ENCODE measurements at regions not wholly inside any gene's neighbourhood (a gene's known extent, or its start where the extent isn't known, plus 50 kb on each side); places are given as distances from the start of the nearest gene placed in this dataset.

- Mint-ChIP-seq H3K4me1 (peaks cover 5 to 14% (median 9%) of the 10 kb centered on the region in 4 donors), H3K27ac (no peak overlapping the region), H3K36me3 (no peaks in the 10 kb centered on the region), H3K27me3 (peaks cover 0 to 1% of the 10 kb centered on the region in 2 donors), H3K9me3 (no peaks in the 10 kb centered on the region), H3K4me3 (no peak overlapping the region)
- Histone ChIP-seq H3K9me3 (ENCODE audit: control insufficient read depth in 1 of 2, low read length in 2 of 2) (no peaks in the 10 kb centered on the region), H3K27ac (ENCODE audit: low read depth, low read length) (no peak overlapping the region), H3K27me3 (ENCODE audit: insufficient read depth, low read length) (no peaks in the 10 kb centered on the region), H3K4me1 (ENCODE audit: insufficient read depth, low read length) (peaks cover 12% of the 10 kb centered on the region), H3K4me3 (ENCODE audit: low read length in 2 of 2) (no peak overlapping the region), H3K36me3 (ENCODE audit: insufficient read depth, low read length) (no peaks in the 10 kb centered on the region)
- ChIA-PET CTCF (ENCODE audit: partially characterized antibody) (no interaction called here), POLR2A (ENCODE audit: partially characterized antibody) (no interaction called here)
- intact Hi-C loops (cut with micrococcal nuclease) = no loop called here
- DNase-seq = no peak
Observed at GRCh38 chr18:3358310-3358709, 91.7 kb upstream of the TGIF1 start.

GRCh38 chr18:3360211-3360610 lies 89.8 kb upstream of the TGIF1 start:
- ChIA-PET POLR2A (ENCODE audit: partially characterized antibody) (interaction anchor here (0.5 kb wide), 1 partner anchor 58 kb away, joined by 3 read pairs; no protein-coding TSS in a partner anchor), CTCF (ENCODE audit: partially characterized antibody) (no interaction called here)
- Histone ChIP-seq H3K27me3 (ENCODE audit: insufficient read depth, low read length) (no peaks in the 10 kb centered on the region), H3K27ac (ENCODE audit: low read depth, low read length) (no peak overlapping the region), H3K36me3 (ENCODE audit: insufficient read depth, low read length) (no peaks in the 10 kb centered on the region), H3K4me1 (ENCODE audit: insufficient read depth, low read length) (peaks cover 12% of the 10 kb centered on the region), H3K4me3 (ENCODE audit: low read length in 2 of 2) (no peak overlapping the region), H3K9me3 (ENCODE audit: control insufficient read depth in 1 of 2, low read length in 2 of 2) (no peaks in the 10 kb centered on the region)
- Mint-ChIP-seq H3K9me3 (no peaks in the 10 kb centered on the region), H3K4me3 (no peak overlapping the region), H3K27me3 (peaks cover 0 to 4% of the 10 kb centered on the region in 2 donors), H3K4me1 (peaks cover 5 to 14% (median 9%) of the 10 kb centered on the region in 4 donors), H3K36me3 (no peaks in the 10 kb centered on the region), H3K27ac (no peak overlapping the region)
- DNase-seq = no peak
- intact Hi-C loops (cut with micrococcal nuclease) = no loop called here

GRCh38 chr18:3367491-3368091 lies 82.4 kb upstream of the TGIF1 start:
- Histone ChIP-seq H3K4me3 (ENCODE audit: low read length in 2 of 2) (no peak overlapping the region), H3K4me1 (ENCODE audit: insufficient read depth, low read length) (no peaks in the 10 kb centered on the region), H3K36me3 (ENCODE audit: insufficient read depth, low read length) (no peaks in the 10 kb centered on the region), H3K9me3 (ENCODE audit: control insufficient read depth in 1 of 2, low read length in 2 of 2) (no peaks in the 10 kb centered on the region), H3K27me3 (ENCODE audit: insufficient read depth, low read length) (no peaks in the 10 kb centered on the region), H3K27ac (ENCODE audit: low read depth, low read length) (no peak overlapping the region)
- Mint-ChIP-seq H3K36me3 (no peaks in the 10 kb centered on the region), H3K4me3 (no peak overlapping the region), H3K27me3 (peaks cover 2 to 7% of the 10 kb centered on the region in 2 donors), H3K4me1 (no peaks in the 10 kb centered on the region), H3K27ac (no peak overlapping the region), H3K9me3 (no peaks in the 10 kb centered on the region)
- no peak for DNase-seq
- intact Hi-C loops (cut with micrococcal nuclease) = no loop called here
- CTCF ChIA-PET (ENCODE audit: partially characterized antibody) = no interaction called here
- POLR2A ChIA-PET (ENCODE audit: partially characterized antibody) = no interaction called here

- CTCF ChIA-PET (ENCODE audit: partially characterized antibody) = no interaction called here
- Histone ChIP-seq H3K27ac (ENCODE audit: low read depth, low read length) (no peak overlapping the region), H3K4me3 (ENCODE audit: low read length in 2 of 2) (no peak overlapping the region), H3K9me3 (ENCODE audit: control insufficient read depth in 1 of 2, low read length in 2 of 2) (no peaks in the 10 kb centered on the region), H3K27me3 (ENCODE audit: insufficient read depth, low read length) (no peaks in the 10 kb centered on the region), H3K4me1 (ENCODE audit: insufficient read depth, low read length) (no peaks in the 10 kb centered on the region), H3K36me3 (ENCODE audit: insufficient read depth, low read length) (no peaks in the 10 kb centered on the region)
- intact Hi-C loops (cut with micrococcal nuclease) = no loop called here
- DNase-seq = no peak
- POLR2A ChIA-PET (ENCODE audit: partially characterized antibody) = no interaction called here
- H3K36me3 Mint-ChIP-seq = no peaks in the 10 kb centered on the region
- H3K4me3 Mint-ChIP-seq = no peak overlapping the region
- peaks cover 4 to 9% of the 10 kb centered on the region in 2 donors for H3K27me3 Mint-ChIP-seq
- no peaks in the 10 kb centered on the region for H3K4me1 Mint-ChIP-seq
- H3K27ac Mint-ChIP-seq = no peak overlapping the region
- H3K9me3 Mint-ChIP-seq = no peaks in the 10 kb centered on the region
Observed at GRCh38 chr18:3368193-3368592, 81.8 kb upstream of the TGIF1 start.

DNA sequence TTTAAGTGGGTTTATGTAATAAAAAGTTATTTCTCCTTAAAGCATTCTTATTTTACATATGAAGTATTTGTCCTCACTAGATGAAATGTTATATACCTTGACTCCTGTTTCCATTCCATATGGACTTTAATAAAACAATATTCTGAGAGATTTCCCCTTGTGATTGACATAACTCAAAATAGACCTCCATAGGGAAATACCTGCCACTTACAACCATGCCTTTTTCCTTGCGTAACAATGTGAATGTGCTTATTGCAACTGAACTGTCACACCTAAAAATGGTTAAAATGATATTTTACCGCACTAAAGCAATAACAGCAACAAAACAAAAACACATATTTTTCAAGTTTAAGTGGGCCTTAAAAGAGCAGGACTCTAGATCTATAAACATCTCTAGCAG lies 70.3 kb upstream of the TGIF1 start:
- POLR2A ChIA-PET (ENCODE audit: partially characterized antibody) = no interaction called here
- H3K9me3 Mint-ChIP-seq = no peaks in the 10 kb centered on the region
- Histone ChIP-seq H3K4me1 (ENCODE audit: insufficient read depth, low read length) (no peaks in the 10 kb centered on the region), H3K27me3 (ENCODE audit: insufficient read depth, low read length) (no peaks in the 10 kb centered on the region), H3K27ac (ENCODE audit: low read depth, low read length) (no peak overlapping the region), H3K9me3 (ENCODE audit: control insufficient read depth in 1 of 2, low read length in 2 of 2) (no peaks in the 10 kb centered on the region), H3K36me3 (ENCODE audit: insufficient read depth, low read length) (no peaks in the 10 kb centered on the region), H3K4me3 (ENCODE audit: low read length in 2 of 2) (no peak overlapping the region)
- no peak overlapping the region for H3K27ac Mint-ChIP-seq
- H3K27me3 Mint-ChIP-seq = peaks cover 0 to 5% of the 10 kb centered on the region in 2 donors
- no peak for DNase-seq
- H3K4me1 Mint-ChIP-seq = peaks cover 0 to 2% (median 0%) of the 10 kb centered on the region in 4 donors
- no peak overlapping the region for H3K4me3 Mint-ChIP-seq
- intact Hi-C loops (cut with micrococcal nuclease) = loop anchor here (1.0 kb wide), 3 partner anchors 75 to 287 kb away; no protein-coding TSS in a partner anchor
- CTCF ChIA-PET (ENCODE audit: partially characterized antibody) = interaction anchor here (0.8 to 7.4 kb wide), 7 partner anchors 19 to 286 kb away, joined by 3 to 51 read pairs (median 14); no protein-coding TSS in a partner anchor
- H3K36me3 Mint-ChIP-seq = no peaks in the 10 kb centered on the region

GRCh38 chr18:3380384-3380961 lies 69.5 kb upstream of the TGIF1 start:
- H3K4me3 Mint-ChIP-seq = no peak overlapping the region
- POLR2A ChIA-PET (ENCODE audit: partially characterized antibody) = no interaction called here
- intact Hi-C loops (cut with micrococcal nuclease) = loop anchor here (1.0 kb wide), 3 partner anchors 74 to 286 kb away; no protein-coding TSS in a partner anchor

DNA sequence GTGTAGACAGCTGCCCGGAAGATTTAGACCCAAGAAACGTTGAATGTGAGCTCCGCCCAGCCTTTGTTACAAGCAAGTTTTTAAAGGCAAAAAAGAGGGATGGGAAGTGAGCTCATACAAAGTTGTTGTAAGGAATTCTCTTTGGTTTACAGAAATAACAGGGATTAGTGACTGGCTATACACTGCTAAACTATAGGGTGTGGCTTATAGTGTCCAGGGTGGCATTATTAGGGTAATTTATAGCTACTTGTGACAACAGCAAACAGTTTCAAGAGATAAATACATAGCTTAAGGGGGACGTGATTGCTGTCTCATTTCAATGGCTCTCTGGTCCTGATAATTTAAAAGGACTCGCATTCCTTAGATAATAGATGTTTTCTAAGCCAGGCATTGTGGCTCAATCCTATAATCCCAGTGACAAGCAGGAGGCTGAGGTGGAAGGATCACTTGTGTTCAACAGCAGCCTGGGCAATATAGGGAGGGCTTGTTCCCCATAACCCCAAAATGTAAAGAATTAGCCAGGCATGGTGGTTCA lies 66.5 kb upstream of the TGIF1 start:
- peaks cover 0 to 2% (median 0%) of the 10 kb centered on the region in 4 donors for H3K4me1 Mint-ChIP-seq
- Histone ChIP-seq H3K4me1 (ENCODE audit: insufficient read depth, low read length) (no peaks in the 10 kb centered on the region), H3K27ac (ENCODE audit: low read depth, low read length) (no peak overlapping the region), H3K36me3 (ENCODE audit: insufficient read depth, low read length) (no peaks in the 10 kb centered on the region), H3K27me3 (ENCODE audit: insufficient read depth, low read length) (no peaks in the 10 kb centered on the region), H3K9me3 (ENCODE audit: control insufficient read depth in 1 of 2, low read length in 2 of 2) (no peaks in the 10 kb centered on the region), H3K4me3 (ENCODE audit: low read length in 2 of 2) (no peak overlapping the region)
- intact Hi-C loops (cut with micrococcal nuclease) = no loop called here
- ChIA-PET POLR2A (ENCODE audit: partially characterized antibody) (interaction anchor here (1.2 to 1.5 kb wide), 2 partner anchors 64 to 70 kb away, joined by 3 to 4 read pairs; no protein-coding TSS in a partner anchor), CTCF (ENCODE audit: partially characterized antibody) (interaction anchor here (0.7 to 7.4 kb wide), 4 partner anchors 9 to 283 kb away, joined by 3 to 51 read pairs (median 18); no protein-coding TSS in a partner anchor)
- H3K4me3 Mint-ChIP-seq = no peak overlapping the region
- DNase-seq = no peak
- peaks cover 0 to 5% of the 10 kb centered on the region in 2 donors for H3K27me3 Mint-ChIP-seq
- no peaks in the 10 kb centered on the region for H3K9me3 Mint-ChIP-seq
- H3K36me3 Mint-ChIP-seq = no peaks in the 10 kb centered on the region
- no peak overlapping the region for H3K27ac Mint-ChIP-seq

More at GRCh38 chr18:3380384-3380961, 69.5 kb upstream of the TGIF1 start:
- Histone ChIP-seq H3K4me1 (ENCODE audit: insufficient read depth, low read length) (no peaks in the 10 kb centered on the region), H3K4me3 (ENCODE audit: low read length in 2 of 2) (no peak overlapping the region), H3K9me3 (ENCODE audit: control insufficient read depth in 1 of 2, low read length in 2 of 2) (no peaks in the 10 kb centered on the region), H3K36me3 (ENCODE audit: insufficient read depth, low read length) (no peaks in the 10 kb centered on the region), H3K27ac (ENCODE audit: low read depth, low read length) (no peak overlapping the region), H3K27me3 (ENCODE audit: insufficient read depth, low read length) (no peaks in the 10 kb centered on the region)
- Mint-ChIP-seq H3K27ac (no peak overlapping the region), H3K9me3 (no peaks in the 10 kb centered on the region), H3K27me3 (peaks cover 0 to 5% of the 10 kb centered on the region in 2 donors), H3K36me3 (no peaks in the 10 kb centered on the region), H3K4me1 (peaks cover 0 to 2% (median 0%) of the 10 kb centered on the region in 4 donors)
- peak in 4 of 5 donors; percentile 22 to 44 (median 34) for DNase-seq
- CTCF ChIA-PET (ENCODE audit: partially characterized antibody) = interaction anchor here (0.8 to 7.4 kb wide), 10 partner anchors 11 to 285 kb away, joined by 3 to 51 read pairs (median 5); no protein-coding TSS in a partner anchor

All from CD4-positive, alpha-beta memory T cell (primary cell).